IMR-90 (cell line): ENCODE measurements at regions not wholly inside any gene's neighbourhood (a gene's known extent, or its start where the extent isn't known, plus 50 kb on each side); places are given as distances from the start of the nearest gene placed in this dataset.

Experiments used
- ATAC-seq: fragments of 200-7000 bp; cut with Tn5 transposase; 2 replicates; pipeline ENCODE4 v1.9.1; 2020; ENCODE audit warnings: low read depth, mild to moderate bottlenecking, moderate library complexity
- BruUV-seq: library from RNA; stranded (reverse); fragments of 400-500 nt; replicated peaks from 2 replicates; lab custom pipeline; 2021; lab: Mats Ljungman, UMichigan
- CTCF ChIA-PET: fragments of 300-600 bp; formaldehyde crosslinking; extraction: SDS; loops from one replicate; lab custom pipeline; 2021; ENCODE audit warnings: antibody characterized with exemption; lab: Yijun Ruan, JAX
- POLR2A ChIA-PET: fragments of 300-600 bp; sonication (Branson Sonifier 250); formaldehyde crosslinking; loops from one replicate; lab custom pipeline; 2022; ENCODE audit warnings: antibody characterized with exemption; ENCODE audit not compliant: unreplicated experiment; lab: Charles Lee
- DNase-seq: peaks from one replicate; pipeline ENCODE4 v3.0.0; 2013
- H2AFZ ChIP-seq: replicated peaks from 2 replicates; pipeline ENCODE3; 2013; ENCODE audit warnings: low read length, mild to moderate bottlenecking; ENCODE audit not compliant: poor library complexity
- H2AK5ac ChIP-seq: 2 replicates; pipeline ENCODE4 v1.6.1; 2013; ENCODE audit warnings: low read depth, low read length, inconsistent platforms
- H2AK9ac ChIP-seq: replicated peaks from 2 replicates; pipeline ENCODE3; 2013; ENCODE audit warnings: mild to moderate bottlenecking, low read depth, low read length, moderate library complexity; ENCODE audit not compliant: poor library complexity
- H2BK120ac ChIP-seq: 2 replicates; pipeline ENCODE4 v1.6.1; 2013; ENCODE audit warnings: low read depth, low read length, inconsistent platforms
- H2BK15ac ChIP-seq: 3 replicates; pipeline ENCODE4 v1.6.1; 2013; ENCODE audit warnings: low read depth, low read length, inconsistent platforms
- H2BK20ac ChIP-seq: 2 replicates; pipeline ENCODE4 v1.6.1; 2013; ENCODE audit warnings: low read depth, mild to moderate bottlenecking, inconsistent platforms, low read length, moderate library complexity
- H2BK5ac ChIP-seq: 2 replicates; pipeline ENCODE4 v1.6.1; 2013; ENCODE audit warnings: mild to moderate bottlenecking, low read depth, low read length, inconsistent platforms; ENCODE audit not compliant: poor library complexity, severe bottlenecking
- H3K14ac ChIP-seq: replicated peaks from 2 replicates; pipeline ENCODE4 v1.6.1; 2013; ENCODE audit warnings: low read depth, low read length, inconsistent platforms
- H3K18ac ChIP-seq: 2 replicates; pipeline ENCODE4 v1.6.1; 2013; ENCODE audit warnings: low read depth, low read length, control low read depth
- H3K23ac ChIP-seq: 2 replicates; pipeline ENCODE4 v1.6.1; 2013; ENCODE audit warnings: low read depth, low read length, inconsistent platforms
- H3K27ac ChIP-seq: 2 replicates; pipeline ENCODE4 v1.5.1; 2013; ENCODE audit warnings: mild to moderate bottlenecking, control low read depth, low read length; ENCODE audit not compliant: insufficient read depth
- H3K27me3 ChIP-seq: 2 replicates; pipeline ENCODE4 v1.6.1; 2013; ENCODE audit warnings: low read length; ENCODE audit not compliant: control insufficient read depth, insufficient read depth
- H3K36me3 ChIP-seq: 2 replicates; pipeline ENCODE4 v1.6.1; 2013; ENCODE audit warnings: low read length, mixed read lengths; ENCODE audit not compliant: control insufficient read depth, insufficient read depth
- H3K4ac ChIP-seq: 2 replicates; pipeline ENCODE4 v1.6.1; 2013; ENCODE audit warnings: low read depth, low read length, inconsistent platforms
- H3K4me1 ChIP-seq: 2 replicates; pipeline ENCODE4 v1.6.1; 2013; ENCODE audit warnings: low read length, mixed read lengths; ENCODE audit not compliant: control insufficient read depth, insufficient read depth
- H3K4me2 ChIP-seq: 2 replicates; pipeline ENCODE4 v1.6.1; 2013; ENCODE audit warnings: low read depth, mild to moderate bottlenecking, control low read depth, low read length, moderate library complexity
- H3K4me3 ChIP-seq: 2 replicates; pipeline ENCODE4 v1.5.1; 2013; ENCODE audit warnings: low read depth, mild to moderate bottlenecking, control low read depth, low read length, moderate library complexity; ENCODE audit not compliant: insufficient read depth
- H3K56ac ChIP-seq: 2 replicates; pipeline ENCODE4 v1.6.1; 2013; ENCODE audit warnings: low read length, inconsistent platforms; ENCODE audit not compliant: insufficient read depth; ENCODE audit errors: extremely low read depth
- H3K79me1 ChIP-seq, 2 experiments: 2 replicates each; pipeline ENCODE4 v1.6.1; 2013; ENCODE audit warnings: low read length in 2 of 2, inconsistent platforms in 1 of 2, low read depth in 1 of 2
- H3K9ac ChIP-seq: 2 replicates; pipeline ENCODE4 v1.6.1; 2013; ENCODE audit warnings: low read depth, low read length, control low read depth
- H3K9me1 ChIP-seq: 2 replicates; pipeline ENCODE4 v1.6.1; 2013; ENCODE audit warnings: low read length, inconsistent platforms; ENCODE audit not compliant: insufficient read depth
- H3K9me3 ChIP-seq: 2 replicates; pipeline ENCODE4 v1.6.1; 2013; ENCODE audit warnings: low read length; ENCODE audit not compliant: control insufficient read depth, insufficient read depth
- H4K20me1 ChIP-seq: 2 replicates; pipeline ENCODE4 v1.6.1; 2013; ENCODE audit warnings: low read length, inconsistent platforms; ENCODE audit not compliant: insufficient read depth
- H4K5ac ChIP-seq: 2 replicates; pipeline ENCODE4 v1.6.1; 2013; ENCODE audit warnings: mild to moderate bottlenecking, low read depth, low read length, control low read depth
- H4K8ac ChIP-seq, 2 experiments: 2 replicates each; pipeline ENCODE4 v1.6.1; 2013; ENCODE audit warnings: low read depth in 2 of 2, low read length in 2 of 2, control low read depth in 1 of 2, inconsistent platforms in 1 of 2
- H4K91ac ChIP-seq: 2 replicates; pipeline ENCODE4 v1.6.1; 2013; ENCODE audit warnings: low read depth, low read length, inconsistent platforms; ENCODE audit not compliant: insufficient read depth
- CEBPB ChIP-seq: IDR thresholded peaks from 2 replicates; pipeline ENCODE4 v1.6.1; 2012; ENCODE audit warnings: low read depth, low read length, improper control_type of control experiment
- CTCF ChIP-seq: conservative IDR thresholded peaks from 2 replicates; pipeline ENCODE4 v1.5.1; 2012; ENCODE audit warnings: mild to moderate bottlenecking, low read depth, low read length, improper control_type of control experiment
- ELK1 ChIP-seq: fragments of 150-350 bp; IDR thresholded peaks from 2 replicates; pipeline ENCODE4 v1.6.1; 2016; ENCODE audit warnings: low read depth, mild to moderate bottlenecking, low read length, moderate library complexity, borderline replicate concordance
- FOS ChIP-seq: fragments of 150-350 bp; IDR thresholded peaks from 2 replicates; pipeline ENCODE4 v1.6.1; 2016; ENCODE audit warnings: low read depth, low read length
- MAZ ChIP-seq: IDR thresholded peaks from 2 replicates; pipeline ENCODE4 v1.6.1; 2012; ENCODE audit warnings: low read depth, mild to moderate bottlenecking, low read length, improper control_type of control experiment, moderate library complexity, borderline replicate concordance
- POLR2A ChIP-seq: IDR thresholded peaks from 2 replicates; pipeline ENCODE4 v1.6.1; 2012; ENCODE audit warnings: mild to moderate bottlenecking, low read depth, low read length
- RAD21 ChIP-seq: IDR thresholded peaks from 2 replicates; pipeline ENCODE4 v1.6.1; 2012; ENCODE audit warnings: low read length, improper control_type of control experiment
- RCOR1 ChIP-seq: IDR thresholded peaks from 2 replicates; pipeline ENCODE4 v1.6.1; 2012; ENCODE audit warnings: mild to moderate bottlenecking, low read length, improper control_type of control experiment; ENCODE audit not compliant: insufficient replicate concordance
- RFX5 ChIP-seq: IDR thresholded peaks from 2 replicates; pipeline ENCODE4 v1.8.0; 2012; ENCODE audit warnings: low read depth, mild to moderate bottlenecking, low read length, moderate library complexity
- SMC3 ChIP-seq: fragments of 150-350 bp; IDR thresholded peaks from 2 replicates; pipeline ENCODE4 v1.6.1; 2016; ENCODE audit warnings: low read depth, mild to moderate bottlenecking, antibody characterized with exemption, low read length, moderate library complexity
- whole genome bisulfite sequencing, 2 experiments: methylation state at CpG; one replicate each; pipeline versions ENCODE4 v1.1.5 to v1.1.7; 2013; ENCODE audit warnings: missing lambda C conversion rate in 2 of 2; ENCODE audit not compliant: insufficient read length in 1 of 2; ENCODE audit errors: extremely low coverage in 2 of 2; 5-methylcytosine and 5-hydroxymethylcytosine counted together
- dilution Hi-C: fragments of 300-500 bp; cut with HindIII; formaldehyde crosslinking; loops from one replicate; pipeline ENCODE4 v1.14.3; 2018; ENCODE audit warnings: low sequenced_read_pairs; ENCODE audit not compliant: unreplicated experiment
- in situ Hi-C: fragments of 300-500 bp; cut with MboI; formaldehyde crosslinking; loops from 3 replicates; pipeline ENCODE4 v1.14.3; 2019; ENCODE audit warnings: low sequenced_read_pairs, inconsistent platforms, mixed read lengths
- intact Hi-C: fragments of 100-400 bp; cut with micrococcal nuclease; formaldehyde crosslinking; loops from 2 replicates; pipeline ENCODE4 v1.10.0; 2022

- DNase-seq (no peak), ATAC-seq (no peak)
- no peak overlapping the region for H3K18ac ChIP-seq
- no peak overlapping the region for H4K5ac ChIP-seq
- no peak overlapping the region for H2AFZ ChIP-seq
- H3K9me1 ChIP-seq, result no peaks in the 10 kb centered on the region
- no peak overlapping the region for H4K91ac ChIP-seq
- no peak overlapping the region for H4K8ac ChIP-seq
- ChIA-PET POLR2A (no interaction called here), CTCF (no interaction called here)
- H3K36me3 ChIP-seq, result no peaks in the 10 kb centered on the region
- in situ Hi-C loops (no loop called here), dilution Hi-C loops (no loop called here), intact Hi-C loops (no loop called here)
- H2BK120ac ChIP-seq, result no peak overlapping the region
- no peak overlapping the region for H3K14ac ChIP-seq
- no peak overlapping the region for H2BK5ac ChIP-seq
- peaks cover 44% of the 10 kb centered on the region for H3K9me3 ChIP-seq
- no peak overlapping the region for H3K4me3 ChIP-seq
- no peak overlapping the region for H3K56ac ChIP-seq
- H2BK20ac ChIP-seq, result no peak overlapping the region
- no peak for TF ChIP-seq FOS
- no peak for TF ChIP-seq MAZ
- no peak for TF ChIP-seq CEBPB
- no peak for TF ChIP-seq ELK1
- TF ChIP-seq CTCF, result no peak
- TF ChIP-seq RCOR1, result no peak
- no peak for TF ChIP-seq RFX5
- TF ChIP-seq POLR2A, result no peak
- no peak for TF ChIP-seq SMC3
- TF ChIP-seq RAD21, result no peak
- no CpG with 5 or more reads among the region's 4 CpGs for WGBS, 2 experiments
- H3K4me1 ChIP-seq, result no peaks in the 10 kb centered on the region
- H3K4ac ChIP-seq, result no peak overlapping the region
- no peaks in the 10 kb centered on the region for H3K79me1 ChIP-seq
- no peaks in the 10 kb centered on the region for H4K20me1 ChIP-seq
- no peaks in the 10 kb centered on the region for H3K27me3 ChIP-seq
- H3K27ac ChIP-seq, result no peak overlapping the region
- H2AK5ac ChIP-seq, result no peak overlapping the region
- no peak overlapping the region for H3K9ac ChIP-seq
- no peak overlapping the region for H2AK9ac ChIP-seq
- H3K23ac ChIP-seq, result no peak overlapping the region
- H2BK15ac ChIP-seq, result no peak overlapping the region
- H3K4me2 ChIP-seq, result no peak overlapping the region
- BruUV-seq, result no TSS peak
These were observed 184.0 kb downstream of the TMEM18 start for GRCh38 chr2:493228-493627.
